Neuron (in vitro differentiated cells): ENCODE measurements at regions not wholly inside any gene's neighbourhood (a gene's known extent, or its start where the extent isn't known, plus 50 kb on each side); places are given as distances from the start of the nearest gene placed in this dataset.

Source experiments
- H2AFZ ChIP-seq: one replicate; pipeline ENCODE4 v1.6.1; 2013; ENCODE audit warnings: low read depth, mild to moderate bottlenecking, inconsistent platforms, low read length, moderate library complexity
- H3K27me3 ChIP-seq: one replicate; pipeline ENCODE4 v1.6.1; 2013; ENCODE audit warnings: low read length; ENCODE audit not compliant: insufficient read depth
- H3K36me3 ChIP-seq: one replicate; pipeline ENCODE4 v1.6.1; 2013; ENCODE audit warnings: low read length; ENCODE audit not compliant: insufficient read depth
- H3K4me1 ChIP-seq: one replicate; pipeline ENCODE4 v1.6.1; 2013; ENCODE audit warnings: low read length; ENCODE audit not compliant: insufficient read depth
- H3K4me3 ChIP-seq: 2 replicates; pipeline ENCODE4 v1.5.1; 2013; ENCODE audit warnings: mild to moderate bottlenecking, low read length, moderate library complexity
- H3K9me3 ChIP-seq: one replicate; pipeline ENCODE4 v1.6.1; 2013; ENCODE audit warnings: low read length

DNA sequence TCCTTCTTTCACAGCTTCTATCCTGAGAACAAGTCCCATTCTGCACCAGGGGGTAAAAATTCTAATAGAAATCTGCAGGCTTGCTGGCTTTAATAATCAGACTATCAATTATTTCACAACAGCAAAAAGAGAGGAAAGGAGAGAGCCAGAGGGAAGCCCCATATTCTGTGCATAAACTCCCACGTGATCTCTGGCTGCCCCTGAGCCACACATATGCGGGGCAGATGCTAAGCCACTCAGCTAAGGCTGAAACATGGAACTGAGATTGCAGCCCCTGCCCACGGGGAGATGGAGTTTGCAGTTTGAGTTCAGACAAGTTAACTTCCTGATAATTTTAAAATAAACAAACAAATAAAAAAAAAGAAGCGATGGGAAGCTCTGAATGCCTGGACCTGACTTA, 254.4 kb upstream of the CCDC196 start:
- no peaks in the 10 kb centered on the region for H3K36me3 ChIP-seq
- H3K4me1 ChIP-seq: no peaks in the 10 kb centered on the region
- no peak overlapping the region for H2AFZ ChIP-seq
- H3K4me3 ChIP-seq: no peak overlapping the region
- no peaks in the 10 kb centered on the region for H3K9me3 ChIP-seq
- H3K27me3 ChIP-seq: no peaks in the 10 kb centered on the region

DNA sequence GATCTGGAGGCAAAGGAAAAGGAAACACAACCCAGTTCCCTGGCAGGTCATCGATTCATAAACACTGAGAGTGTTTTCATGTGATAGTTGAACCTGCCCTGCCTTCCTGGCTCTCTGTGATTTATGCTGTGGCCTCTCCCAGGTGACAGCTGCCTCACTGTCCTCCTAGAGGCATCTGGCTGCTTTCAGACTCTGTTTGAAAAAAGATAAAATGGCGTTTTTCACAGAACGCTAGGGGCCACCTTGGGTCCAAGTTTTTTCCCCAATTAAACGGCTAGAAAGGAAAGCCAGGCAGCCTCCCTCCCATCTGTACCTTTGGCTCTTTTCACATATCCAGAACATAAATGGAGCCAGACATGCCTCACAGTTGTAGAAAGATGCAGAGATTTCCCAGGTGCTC, 252.6 kb upstream of the CCDC196 start:
- H3K27me3 ChIP-seq: no peaks in the 10 kb centered on the region
- peaks cover 9% of the 10 kb centered on the region for H3K4me1 ChIP-seq
- no peak overlapping the region for H3K4me3 ChIP-seq
- no peaks in the 10 kb centered on the region for H3K36me3 ChIP-seq
- no peak overlapping the region for H2AFZ ChIP-seq
- H3K9me3 ChIP-seq: no peaks in the 10 kb centered on the region

DNA sequence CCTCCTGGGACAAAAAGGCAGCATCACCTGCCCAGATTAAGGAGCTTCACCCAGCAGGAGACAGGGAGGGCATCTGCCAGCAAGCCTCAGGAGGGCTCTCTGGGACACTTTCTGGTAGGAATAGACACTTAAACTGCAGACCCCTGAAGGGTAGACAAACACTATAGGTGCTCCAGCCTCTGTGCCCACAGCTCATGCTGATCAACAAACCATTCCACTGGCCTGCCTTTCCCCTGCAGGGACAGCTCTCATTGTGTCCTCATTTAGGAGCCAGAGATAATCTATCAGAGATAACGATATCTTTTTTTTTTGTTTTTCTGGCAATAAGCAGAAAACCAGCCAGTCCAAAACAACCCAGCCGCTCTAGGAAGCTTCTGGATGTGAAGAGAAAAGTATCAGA, 251.8 kb upstream of the CCDC196 start:
- Histone ChIP-seq H3K27me3 (no peaks in the 10 kb centered on the region), H2AFZ (no peak overlapping the region), H3K36me3 (no peaks in the 10 kb centered on the region), H3K4me3 (no peak overlapping the region), H3K4me1 (peaks cover 17% of the 10 kb centered on the region), H3K9me3 (no peaks in the 10 kb centered on the region)

DNA sequence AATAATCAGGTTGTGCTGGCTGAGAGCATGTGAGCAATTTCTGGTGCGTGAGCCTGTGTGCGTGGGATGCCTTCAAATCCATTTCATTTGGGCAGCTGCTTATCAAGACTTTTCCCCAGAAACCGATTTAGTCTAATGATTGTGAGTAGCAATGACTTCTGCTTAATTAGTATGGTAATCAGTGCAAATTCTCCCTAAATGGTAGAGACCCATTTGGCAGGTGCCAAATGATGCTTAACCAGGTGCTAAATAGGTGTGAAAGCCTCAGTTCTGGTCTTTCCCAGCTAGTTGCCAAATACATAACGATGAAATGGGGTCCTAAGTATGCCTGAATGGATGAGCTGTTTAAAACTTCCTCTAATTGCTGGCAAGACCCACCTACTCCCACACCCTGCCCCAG, 248.4 kb upstream of the CCDC196 start:
- no peak overlapping the region for H3K4me3 ChIP-seq
- no peaks in the 10 kb centered on the region for H3K9me3 ChIP-seq
- H3K4me1 ChIP-seq: peaks cover 25% of the 10 kb centered on the region
- H2AFZ ChIP-seq: no peak overlapping the region
- H3K27me3 ChIP-seq: no peaks in the 10 kb centered on the region
- H3K36me3 ChIP-seq: no peaks in the 10 kb centered on the region

DNA sequence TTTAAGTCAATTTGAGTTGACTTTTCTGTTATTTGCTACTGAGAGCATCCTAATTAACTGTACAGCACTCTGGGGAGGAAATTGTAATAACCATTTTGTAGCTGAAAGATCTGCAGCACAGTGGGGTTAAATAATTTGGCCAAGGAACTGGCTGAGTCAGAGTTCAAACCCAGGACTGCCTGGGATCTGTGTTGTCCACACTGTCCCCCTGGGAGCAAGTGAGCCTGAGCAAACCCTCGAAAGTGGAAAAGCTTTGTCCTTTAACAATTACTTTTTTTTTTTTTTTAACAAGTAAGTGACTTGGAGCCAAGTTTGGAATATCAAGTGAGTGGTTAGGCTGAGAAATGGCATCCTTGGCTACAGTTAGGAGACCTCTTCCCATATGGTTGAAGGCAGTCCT, 247.2 kb upstream of the CCDC196 start:
- Histone ChIP-seq H3K27me3 (no peaks in the 10 kb centered on the region), H3K4me1 (peaks cover 25% of the 10 kb centered on the region), H3K36me3 (no peaks in the 10 kb centered on the region), H3K4me3 (no peak overlapping the region), H3K9me3 (no peaks in the 10 kb centered on the region), H2AFZ (no peak overlapping the region)

DNA sequence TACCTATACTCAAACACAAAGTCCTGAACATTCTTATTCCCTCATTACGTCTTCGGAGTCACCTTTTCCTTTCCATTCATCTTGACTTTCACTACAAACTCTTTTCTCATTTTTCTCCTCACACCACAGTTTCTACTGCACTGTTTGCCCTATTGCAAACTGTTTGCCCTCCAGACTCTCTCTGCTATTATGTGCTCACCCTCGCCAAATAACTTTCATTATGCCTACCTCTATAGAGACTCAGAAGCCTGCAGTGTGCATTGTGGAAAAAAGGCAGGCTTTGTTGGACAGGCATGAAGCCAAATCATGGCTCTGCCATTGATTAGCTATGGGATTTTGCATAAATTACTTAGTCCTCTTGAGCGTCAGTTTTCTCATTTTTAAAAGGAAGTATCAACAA, 246.6 kb upstream of the CCDC196 start:
- no peaks in the 10 kb centered on the region for H3K27me3 ChIP-seq
- no peaks in the 10 kb centered on the region for H3K9me3 ChIP-seq
- no peaks in the 10 kb centered on the region for H3K36me3 ChIP-seq
- no peak overlapping the region for H3K4me3 ChIP-seq
- H2AFZ ChIP-seq: no peak overlapping the region
- H3K4me1 ChIP-seq: peaks cover 25% of the 10 kb centered on the region

DNA sequence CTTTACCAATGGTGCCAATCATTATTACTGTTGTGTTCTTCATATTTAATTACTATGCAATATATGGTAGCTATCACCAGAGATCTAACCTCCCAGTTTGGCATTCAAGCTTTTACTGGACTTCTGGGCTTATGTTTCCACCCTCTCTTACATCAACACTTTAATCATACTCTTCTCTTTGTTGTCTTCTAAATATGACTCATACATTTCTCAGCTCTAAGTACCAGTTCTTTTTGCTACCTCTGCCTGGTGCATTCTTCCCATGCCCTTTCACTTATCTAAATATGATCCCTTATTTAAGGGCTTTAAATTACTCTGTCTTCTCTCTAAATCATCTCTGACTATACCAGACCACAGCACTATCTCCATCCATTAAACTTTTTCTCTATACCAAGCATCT, 246.1 kb upstream of the CCDC196 start:
- Histone ChIP-seq H3K4me1 (peaks cover 25% of the 10 kb centered on the region), H2AFZ (no peak overlapping the region), H3K27me3 (no peaks in the 10 kb centered on the region), H3K9me3 (no peaks in the 10 kb centered on the region), H3K36me3 (no peaks in the 10 kb centered on the region), H3K4me3 (no peak overlapping the region)

DNA sequence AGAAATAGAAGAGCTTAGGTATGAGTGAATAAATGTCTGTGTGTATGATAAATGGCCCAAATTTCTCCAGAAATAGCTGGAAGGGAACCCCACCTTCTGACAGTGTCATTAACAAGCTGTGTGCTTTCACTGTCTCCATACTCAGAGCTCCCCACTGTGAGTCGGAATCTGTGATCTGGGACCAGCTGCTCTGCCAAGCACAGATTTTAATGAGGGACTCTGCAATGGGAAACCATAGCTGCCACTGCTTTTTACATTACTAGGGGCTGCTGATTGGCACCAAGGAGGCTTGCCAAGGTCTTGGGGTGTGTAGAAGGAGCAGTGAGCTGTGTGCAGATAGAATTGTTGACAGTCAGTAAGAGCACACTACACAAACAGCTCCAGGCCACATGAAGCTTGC, 244.2 kb upstream of the CCDC196 start:
- Histone ChIP-seq H2AFZ (no peak overlapping the region), H3K9me3 (no peaks in the 10 kb centered on the region), H3K36me3 (no peaks in the 10 kb centered on the region), H3K4me3 (no peak overlapping the region), H3K27me3 (no peaks in the 10 kb centered on the region), H3K4me1 (peaks cover 25% of the 10 kb centered on the region)

DNA sequence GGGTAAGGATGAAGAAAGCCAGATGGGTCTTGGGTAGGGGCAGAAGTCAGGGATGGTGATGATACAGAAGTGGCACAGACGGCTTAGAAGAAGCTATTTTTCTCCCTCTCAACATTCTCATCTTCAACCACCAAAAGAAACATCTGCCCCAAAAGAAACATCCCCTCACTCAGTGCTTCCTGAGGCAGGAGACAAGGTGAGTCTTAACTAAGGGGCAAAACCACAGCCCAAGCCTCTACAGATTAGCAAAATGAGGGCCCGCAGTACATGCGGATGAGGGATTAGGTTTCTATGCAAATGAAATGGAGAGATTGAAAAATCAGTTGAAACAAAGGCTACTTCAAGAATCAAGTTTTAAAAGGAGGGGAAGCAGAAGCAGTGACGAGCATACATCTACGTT, 241.3 kb upstream of the CCDC196 start:
- Histone ChIP-seq H3K36me3 (no peaks in the 10 kb centered on the region), H3K4me3 (no peak overlapping the region), H2AFZ (no peak overlapping the region), H3K9me3 (no peaks in the 10 kb centered on the region), H3K27me3 (no peaks in the 10 kb centered on the region), H3K4me1 (peaks cover 4% of the 10 kb centered on the region)

DNA sequence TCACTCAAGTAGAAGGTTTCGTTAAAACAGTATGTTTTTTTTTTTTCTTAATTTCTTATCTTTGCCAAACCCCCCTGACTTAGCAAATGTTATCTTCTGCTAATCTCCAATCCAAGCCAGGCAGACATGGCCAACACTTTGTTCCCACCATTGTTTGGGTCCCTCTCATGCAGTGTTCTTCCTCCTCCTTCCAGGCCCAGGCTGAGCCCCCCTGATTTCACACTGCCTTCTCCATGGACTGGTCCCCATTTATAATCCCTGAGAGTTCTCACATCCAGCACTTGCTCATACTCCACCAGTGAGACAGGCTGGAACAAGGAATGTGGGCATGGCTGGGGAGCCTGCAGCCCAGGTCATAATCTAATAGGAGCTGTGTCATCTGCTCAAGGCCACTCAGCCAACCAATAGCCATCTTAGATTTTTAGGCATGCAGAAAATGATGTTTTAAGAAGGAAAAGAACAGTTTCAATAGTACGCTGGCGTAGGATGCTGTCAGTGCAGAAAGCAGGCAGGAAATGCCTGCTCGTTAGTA, 238.4 kb upstream of the CCDC196 start:
- Histone ChIP-seq H3K9me3 (no peaks in the 10 kb centered on the region), H3K27me3 (no peaks in the 10 kb centered on the region), H3K36me3 (no peaks in the 10 kb centered on the region), H3K4me3 (no peak overlapping the region), H3K4me1 (no peaks in the 10 kb centered on the region), H2AFZ (no peak overlapping the region)

DNA sequence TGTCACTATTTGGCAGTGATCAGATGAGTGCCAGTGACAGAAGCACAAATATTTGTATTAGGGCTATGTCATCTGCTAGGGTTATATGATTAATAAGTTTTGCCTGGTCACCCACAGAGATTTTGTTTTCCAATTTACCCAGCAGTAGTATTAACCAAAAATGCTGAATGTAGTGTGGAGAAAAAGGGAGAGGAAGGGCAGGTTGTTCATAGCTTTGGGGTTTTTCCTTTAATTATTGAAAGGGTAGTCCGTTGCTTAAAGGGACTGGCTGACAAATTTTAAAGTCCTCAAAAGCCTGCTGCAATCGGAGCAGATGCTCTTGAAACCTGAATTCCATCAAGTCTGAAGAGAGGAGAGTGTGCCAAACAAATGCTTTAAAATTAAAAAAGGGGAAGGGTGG, 237.9 kb upstream of the CCDC196 start:
- H3K9me3 ChIP-seq: no peaks in the 10 kb centered on the region
- H3K4me3 ChIP-seq: no peak overlapping the region

DNA sequence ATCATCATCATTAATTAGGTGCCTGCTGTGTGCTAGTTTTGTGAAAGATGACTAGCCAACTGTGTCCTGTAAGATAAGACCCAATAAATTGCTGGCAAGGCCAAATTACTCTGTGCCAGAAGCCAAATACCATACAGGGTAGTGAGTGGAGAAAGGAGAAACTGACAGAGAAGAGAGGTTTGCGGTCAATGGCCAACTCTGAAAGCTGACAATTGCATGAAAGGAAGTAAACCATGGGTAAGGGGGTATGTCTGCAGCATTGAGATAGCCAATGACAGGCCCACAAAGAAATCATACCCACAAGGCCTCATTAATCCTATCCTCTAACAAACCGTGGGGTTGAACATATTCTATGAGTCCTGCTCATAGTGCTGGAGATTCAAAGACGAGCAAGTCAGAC, 236.6 kb upstream of the CCDC196 start:
- Histone ChIP-seq H2AFZ (no peak overlapping the region), H3K27me3 (no peaks in the 10 kb centered on the region), H3K4me1 (no peaks in the 10 kb centered on the region), H3K4me3 (no peak overlapping the region), H3K36me3 (no peaks in the 10 kb centered on the region), H3K9me3 (no peaks in the 10 kb centered on the region)

More for the DNA sequence above, 237.9 kb upstream of the CCDC196 start:
- Histone ChIP-seq H2AFZ (no peak overlapping the region), H3K4me1 (no peaks in the 10 kb centered on the region), H3K27me3 (no peaks in the 10 kb centered on the region), H3K36me3 (no peaks in the 10 kb centered on the region)

DNA sequence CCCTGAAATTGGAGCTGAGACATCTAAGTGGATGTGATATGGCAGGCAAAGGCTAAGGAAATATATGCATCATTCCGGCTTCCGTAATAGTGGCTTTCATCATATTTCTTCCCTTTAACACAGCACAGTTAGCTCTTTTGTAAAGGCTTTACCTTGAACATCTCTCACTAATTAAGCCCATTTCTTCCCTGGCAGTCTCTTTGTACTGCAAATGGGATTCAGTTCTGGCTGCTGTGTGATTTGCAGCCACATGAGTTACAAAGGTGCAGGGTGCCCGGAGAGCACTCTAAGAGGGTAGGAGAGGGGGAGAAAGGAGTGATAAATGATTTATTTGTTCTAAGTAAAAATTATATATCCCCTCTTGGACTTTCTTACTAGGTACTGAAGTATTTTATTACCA, 232.1 kb upstream of the CCDC196 start:
- H3K36me3 ChIP-seq: no peaks in the 10 kb centered on the region
- H2AFZ ChIP-seq: no peak overlapping the region
- H3K4me1 ChIP-seq: no peaks in the 10 kb centered on the region
- H3K9me3 ChIP-seq: no peaks in the 10 kb centered on the region
- no peaks in the 10 kb centered on the region for H3K27me3 ChIP-seq
- no peak overlapping the region for H3K4me3 ChIP-seq

DNA sequence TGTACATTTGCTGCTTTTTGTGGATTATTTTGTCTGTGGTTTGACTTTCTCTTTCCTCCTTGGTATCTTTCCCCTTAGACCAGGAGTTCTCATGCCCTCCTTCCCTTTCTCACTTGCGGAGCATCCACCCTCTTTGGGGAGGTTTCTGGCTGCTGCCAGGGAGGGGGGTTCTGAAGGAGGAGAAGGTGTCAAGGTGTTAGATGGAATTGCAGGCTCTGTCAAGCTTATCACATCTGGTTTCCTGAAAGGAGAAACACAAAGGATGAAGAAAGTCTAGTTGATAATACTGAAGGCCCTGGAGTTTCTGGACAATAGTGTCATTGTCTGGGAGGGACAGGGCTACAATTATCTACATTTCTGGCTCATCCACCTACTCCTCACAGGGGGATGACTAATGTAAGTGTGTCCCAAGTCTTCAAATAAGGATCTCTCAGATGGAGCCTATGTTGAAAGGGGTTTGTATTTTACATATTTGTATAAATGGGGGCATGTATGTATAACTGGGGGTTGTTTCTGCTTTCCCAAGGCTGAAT, 217.3 kb upstream of the CCDC196 start:
- no peaks in the 10 kb centered on the region for H3K9me3 ChIP-seq
- H2AFZ ChIP-seq: no peak overlapping the region
- H3K4me1 ChIP-seq: no peaks in the 10 kb centered on the region
- H3K4me3 ChIP-seq: no peak overlapping the region
- no peaks in the 10 kb centered on the region for H3K36me3 ChIP-seq
- H3K27me3 ChIP-seq: no peaks in the 10 kb centered on the region
